ENCODE measurements at regions not wholly inside any gene's neighbourhood (a gene's known extent, or its start where the extent isn't known, plus 50 kb on each side); places are given as distances from the start of the nearest gene placed in this dataset.

DNA sequence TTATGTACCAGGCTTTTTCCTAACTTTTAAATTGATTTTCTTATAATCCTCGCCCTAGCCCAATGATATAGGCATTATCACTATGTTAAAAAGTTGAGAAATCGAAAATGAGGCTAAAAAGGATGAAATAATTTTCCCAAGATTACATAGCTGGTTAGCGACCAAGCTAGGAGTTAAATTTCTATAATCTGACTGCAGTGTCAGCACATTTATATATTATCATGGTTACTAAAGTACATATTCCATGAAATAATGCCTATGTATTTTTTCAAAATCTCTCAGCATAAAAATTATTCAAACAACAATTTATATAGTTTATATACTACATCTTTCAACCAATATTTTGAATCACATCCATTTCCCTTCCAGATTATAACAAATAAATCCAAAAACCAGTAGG is 317.3 kb upstream of the TFPI start:
- TF ChIP-seq, protein P1, sequence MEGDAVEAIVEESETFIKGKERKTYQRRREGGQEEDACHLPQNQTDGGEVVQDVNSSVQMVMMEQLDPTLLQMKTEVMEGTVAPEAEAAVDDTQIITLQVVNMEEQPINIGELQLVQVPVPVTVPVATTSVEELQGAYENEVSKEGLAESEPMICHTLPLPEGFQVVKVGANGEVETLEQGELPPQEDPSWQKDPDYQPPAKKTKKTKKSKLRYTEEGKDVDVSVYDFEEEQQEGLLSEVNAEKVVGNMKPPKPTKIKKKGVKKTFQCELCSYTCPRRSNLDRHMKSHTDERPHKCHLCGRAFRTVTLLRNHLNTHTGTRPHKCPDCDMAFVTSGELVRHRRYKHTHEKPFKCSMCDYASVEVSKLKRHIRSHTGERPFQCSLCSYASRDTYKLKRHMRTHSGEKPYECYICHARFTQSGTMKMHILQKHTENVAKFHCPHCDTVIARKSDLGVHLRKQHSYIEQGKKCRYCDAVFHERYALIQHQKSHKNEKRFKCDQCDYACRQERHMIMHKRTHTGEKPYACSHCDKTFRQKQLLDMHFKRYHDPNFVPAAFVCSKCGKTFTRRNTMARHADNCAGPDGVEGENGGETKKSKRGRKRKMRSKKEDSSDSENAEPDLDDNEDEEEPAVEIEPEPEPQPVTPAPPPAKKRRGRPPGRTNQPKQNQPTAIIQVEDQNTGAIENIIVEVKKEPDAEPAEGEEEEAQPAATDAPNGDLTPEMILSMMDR (conservative IDR thresholded peaks at IDR 0.05; ENCODE audit: low read depth in 2 of 2), result no peak
- TF ChIP-seq POLR2AphosphoS5 (IDR thresholded peaks at IDR 0.05; ENCODE audit: low read depth), result no peak
- TF ChIP-seq JUNB (IDR thresholded peaks at IDR 0.05; ENCODE audit: unreplicated experiment), result no peak
- TF ChIP-seq EZH2 (IDR thresholded peaks at IDR 0.05; ENCODE audit: low read depth, unreplicated experiment), result no peak
- TF ChIP-seq CREB1 (CRISPR knock-in tag; IDR thresholded peaks at IDR 0.05; ENCODE audit: low read depth), result no peak
- TF ChIP-seq ZNF114 (CRISPR knock-in tag; IDR thresholded peaks at IDR 0.05), result no peak
- TF ChIP-seq EZH2phosphoT487 (IDR thresholded peaks at IDR 0.05; ENCODE audit: unreplicated experiment), result no peak
